K562 (cell line): ENCODE measurements at regions not wholly inside any gene's neighbourhood (a gene's known extent, or its start where the extent isn't known, plus 50 kb on each side); places are given as distances from the start of the nearest gene placed in this dataset.
A peak's percentile ranks its signal among the peaks of the same experiment; 100 is the strongest.

Source experiments
- ARNT ChIP-seq, 2 experiments: fragments of 450-650 bp; IDR thresholded peaks; 2 replicates each; pipeline ENCODE4 v1.6.1; 2016; ENCODE audit warnings: mild to moderate bottlenecking in 1 of 2
- CHD2 ChIP-seq: IDR thresholded peaks from 2 replicates; pipeline ENCODE4 v1.6.1; 2011; ENCODE audit warnings: low read depth, low read length
- DPF2 ChIP-seq: fragments of 450-650 bp; IDR thresholded peaks from 2 replicates; pipeline ENCODE4 v1.6.1; 2016
- ELF4 ChIP-seq: fragments of 450-650 bp; formaldehyde crosslinking; IDR thresholded peaks from 2 replicates; pipeline ENCODE4 v1.4.0; 2022; ENCODE audit warnings: missing genetic modification characterization
- ESRRB ChIP-seq: fragments of 250-450 bp; sonication (Bioruptor Pico); IDR thresholded peaks from 2 replicates; pipeline ENCODE4 v1.5.0; 2020; ENCODE audit warnings: mild to moderate bottlenecking, moderate library complexity, borderline replicate concordance
- EZH2 ChIP-seq: IDR thresholded peaks from 2 replicates; pipeline ENCODE4 v1.6.1; 2012; ENCODE audit warnings: low read depth, mild to moderate bottlenecking, inconsistent platforms, low read length, borderline replicate concordance
- GABPB1 ChIP-seq: sonication (generic); formaldehyde crosslinking; IDR thresholded peaks from 2 replicates; pipeline ENCODE4 v1.8.0; 2022; ENCODE audit warnings: mild to moderate bottlenecking, missing genetic modification reagents
- GTF2B ChIP-seq: IDR thresholded peaks from 2 replicates; pipeline ENCODE4 v1.6.1; 2011; ENCODE audit not compliant: insufficient read length; ENCODE audit errors: extremely low read depth
- HDGF ChIP-seq: fragments of 450-650 bp; IDR thresholded peaks from 2 replicates; pipeline ENCODE4 v1.6.1; 2016
- HSF4 ChIP-seq: fragments of 250-450 bp; sonication (Bioruptor Pico); IDR thresholded peaks from 2 replicates; pipeline ENCODE4 v2.1.2; 2022; ENCODE audit warnings: mild to moderate bottlenecking, moderate library complexity, borderline replicate concordance
- ILF3 ChIP-seq: fragments of 450-650 bp; IDR thresholded peaks from 2 replicates; pipeline ENCODE4 v1.6.1; 2018; ENCODE audit warnings: antibody characterized with exemption, mild to moderate bottlenecking, moderate library complexity, borderline replicate concordance
- LARP7 ChIP-seq: fragments of 450-650 bp; IDR thresholded peaks from 2 replicates; pipeline ENCODE4 v1.6.1; 2016
- MYNN ChIP-seq, 2 experiments: sonication (generic); formaldehyde crosslinking in 1 of 2; IDR thresholded peaks; 2 replicates each; pipeline versions ENCODE4 v1.5.0 to v1.6.1; 2016 to 2020; ENCODE audit warnings: antibody characterized with exemption in 1 of 2, missing genetic modification reagents in 1 of 2
- NCOA1 ChIP-seq: fragments of 450-650 bp; IDR thresholded peaks from 2 replicates; pipeline ENCODE4 v1.6.1; 2016; ENCODE audit warnings: low read depth
- NFIC ChIP-seq: fragments of 450-650 bp; IDR thresholded peaks from 2 replicates; pipeline ENCODE4 v1.6.1; 2017; ENCODE audit warnings: mild to moderate bottlenecking, inconsistent platforms
- PHB ChIP-seq: fragments of 250-450 bp; sonication (Bioruptor Pico); IDR thresholded peaks from 2 replicates; pipeline ENCODE4 v1.5.0; 2021
- POLR2B ChIP-seq: fragments of 450-650 bp; IDR thresholded peaks from 2 replicates; pipeline ENCODE4 v1.6.1; 2018; ENCODE audit warnings: low read depth; ENCODE audit not compliant: partially characterized antibody
- PREB ChIP-seq: sonication (generic); formaldehyde crosslinking; IDR thresholded peaks from 2 replicates; pipeline ENCODE4 v1.8.1; 2023; ENCODE audit warnings: mild to moderate bottlenecking, missing genetic modification reagents
- PTBP1 ChIP-seq: fragments of 200-400 bp; formaldehyde crosslinking; IDR thresholded peaks from 2 replicates; pipeline ENCODE4 v1.6.1; 2017; ENCODE audit warnings: low read depth, low read length
- RCOR1 ChIP-seq, 2 experiments: IDR thresholded peaks; 2 replicates each; pipeline ENCODE4 v1.6.1; 2012; ENCODE audit warnings: low read depth in 2 of 2, low read length in 2 of 2, borderline replicate concordance in 1 of 2, improper control_type of control experiment in 1 of 2
- SAFB2 ChIP-seq: fragments of 200-400 bp; formaldehyde crosslinking; IDR thresholded peaks from 2 replicates; pipeline ENCODE4 v1.6.1; 2018; ENCODE audit warnings: borderline replicate concordance, low read length, low read depth, moderate library complexity; ENCODE audit not compliant: severe bottlenecking
- SNRNP70 ChIP-seq: fragments of 200-400 bp; formaldehyde crosslinking; optimal IDR thresholded peaks from 2 replicates; pipeline ENCODE3; 2017; ENCODE audit warnings: low read depth, low read length
- SP1 ChIP-seq: sonication (generic); formaldehyde crosslinking; IDR thresholded peaks from 2 replicates; pipeline ENCODE4 v1.8.1; 2022; ENCODE audit warnings: mild to moderate bottlenecking, missing genetic modification reagents
- SUPT5H ChIP-seq: fragments of 450-650 bp; IDR thresholded peaks from 2 replicates; pipeline ENCODE4 v1.6.1; 2016
- TCF3 ChIP-seq: sonication (generic); formaldehyde crosslinking; IDR thresholded peaks from 2 replicates; pipeline ENCODE4 v1.4.0; 2020; ENCODE audit warnings: mild to moderate bottlenecking, missing genetic modification reagents
- THRB ChIP-seq: fragments of 450-650 bp; formaldehyde crosslinking; conservative IDR thresholded peaks from 2 replicates; pipeline ENCODE4 v1.4.0; 2022; ENCODE audit warnings: mild to moderate bottlenecking, missing genetic modification characterization
- ZNF263 ChIP-seq: sonication (generic); formaldehyde crosslinking; IDR thresholded peaks from 2 replicates; pipeline ENCODE4 v1.8.0; 2022; ENCODE audit warnings: mild to moderate bottlenecking, missing genetic modification reagents, borderline replicate concordance
- ZNF764 ChIP-seq: fragments of 250-450 bp; sonication (Bioruptor Pico); IDR thresholded peaks from 2 replicates; pipeline ENCODE4 v1.4.0; 2020; ENCODE audit warnings: low read depth, mild to moderate bottlenecking, moderate library complexity

- peak; percentile 79 for TF ChIP-seq GTF2B
- peak; percentile 70 for TF ChIP-seq GABPB1 (CRISPR knock-in tag)
- TF ChIP-seq ZNF764 (CRISPR knock-in tag): no peak
- peak; percentile 18 to 88; a peak in 3 of 4 replicates for TF ChIP-seq ARNT (IDR thresholded peaks at IDR 0.05)
- peak in 1 of 2 experiments; percentile 65; a peak in 1 of 4 replicates for TF ChIP-seq RCOR1 (IDR thresholded peaks at IDR 0.05; ENCODE audit: borderline replicate concordance in 1 of 2, low read depth in 2 of 2, low read length in 2 of 2)
- TF ChIP-seq HSF4 (CRISPR knock-in tag): no peak
- TF ChIP-seq CHD2: peak; percentile 78
- no peak for TF ChIP-seq EZH2
- TF ChIP-seq MYNN (IDR thresholded peaks at IDR 0.05): no peak
- no peak for TF ChIP-seq MYNN (CRISPR knock-in tag; IDR thresholded peaks at IDR 0.05)
- peak; percentile 55 for TF ChIP-seq SNRNP70
- TF ChIP-seq SUPT5H: peak; percentile 99
- TF ChIP-seq SP1 (CRISPR knock-in tag): peak; percentile 85
- TF ChIP-seq PTBP1: 0 out of 2 replicates have a peak, but pooled peaks have one; percentile 32
- 0 out of 2 replicates have a peak, but pooled peaks have one; percentile 66 for TF ChIP-seq ESRRB (CRISPR knock-in tag)
- peak; percentile 40; the same call in 1 of the 2 replicates for TF ChIP-seq ILF3
- TF ChIP-seq DPF2: no peak; the same call in 1 of the 2 replicates
- TF ChIP-seq PREB (CRISPR knock-in tag): peak; percentile 92; the same call in 1 of the 2 replicates
- peak; percentile 73 for TF ChIP-seq THRB
- peak; percentile 34; the same call in 1 of the 2 replicates for TF ChIP-seq HDGF
- TF ChIP-seq LARP7: peak; percentile 72
- peak; percentile 14; the same call in 1 of the 2 replicates for TF ChIP-seq TCF3 (CRISPR knock-in tag)
- no peak for TF ChIP-seq SAFB2
- peak; percentile 23; the same call in 1 of the 2 replicates for TF ChIP-seq ZNF263 (CRISPR knock-in tag)
- TF ChIP-seq PHB (CRISPR knock-in tag): peak; percentile 77
- TF ChIP-seq POLR2B: peak; percentile 99
- peak; percentile 80; the same call in 1 of the 2 replicates for TF ChIP-seq ELF4 (CRISPR knock-in tag)
- peak; percentile 97 for TF ChIP-seq NCOA1
- TF ChIP-seq NFIC: peak; percentile 36; the same call in 1 of the 2 replicates
Observed at GRCh38 chr6:27838058-27838944, 73.9 kb downstream of the OR2B2 start (continued).
